OCI-LY7 (cell line): ENCODE measurements at regions not wholly inside any gene's neighbourhood (a gene's known extent, or its start where the extent isn't known, plus 50 kb on each side); places are given as distances from the start of the nearest gene placed in this dataset.

Experiments used
- CTCF ChIP-seq: fragments of 200-600 bp; sonication (generic); conservative IDR thresholded peaks from 2 replicates; pipeline ENCODE4 v1.5.1; 2014; ENCODE audit warnings: mild to moderate bottlenecking, antibody characterized with exemption, low read length, moderate library complexity, mixed read lengths
- EZH2phosphoT487 ChIP-seq: fragments of 200-600 bp; sonication (generic); IDR thresholded peaks from 2 replicates; pipeline ENCODE4 v1.6.1; 2018; ENCODE audit warnings: low read depth, borderline replicate concordance, mild to moderate bottlenecking, mixed run types, antibody characterized with exemption, low read length, moderate library complexity, mixed read lengths

GRCh38 chr15:100794008-100794407 is 85.6 kb upstream of the ALDH1A3 start:
- TF ChIP-seq CTCF: no peak
- TF ChIP-seq EZH2phosphoT487: no peak
